HG02981 (cell line): ENCODE measurements at regions not wholly inside any gene's neighbourhood (a gene's known extent, or its start where the extent isn't known, plus 50 kb on each side); places are given as distances from the start of the nearest gene placed in this dataset.
"Not testable (repeated sequence)": the region's sequence is repeated elsewhere in the genome, so short reads cannot be mapped to it uniquely, and the experiment has no call there.

Experiments
- ATAC-seq: cut with Tn5 transposase; IDR thresholded peaks from one replicate; pipeline ENCODE4 v1.9.1; 2021; ENCODE audit warnings: mild to moderate bottlenecking, moderate library complexity; ENCODE audit not compliant: unreplicated experiment

DNA sequence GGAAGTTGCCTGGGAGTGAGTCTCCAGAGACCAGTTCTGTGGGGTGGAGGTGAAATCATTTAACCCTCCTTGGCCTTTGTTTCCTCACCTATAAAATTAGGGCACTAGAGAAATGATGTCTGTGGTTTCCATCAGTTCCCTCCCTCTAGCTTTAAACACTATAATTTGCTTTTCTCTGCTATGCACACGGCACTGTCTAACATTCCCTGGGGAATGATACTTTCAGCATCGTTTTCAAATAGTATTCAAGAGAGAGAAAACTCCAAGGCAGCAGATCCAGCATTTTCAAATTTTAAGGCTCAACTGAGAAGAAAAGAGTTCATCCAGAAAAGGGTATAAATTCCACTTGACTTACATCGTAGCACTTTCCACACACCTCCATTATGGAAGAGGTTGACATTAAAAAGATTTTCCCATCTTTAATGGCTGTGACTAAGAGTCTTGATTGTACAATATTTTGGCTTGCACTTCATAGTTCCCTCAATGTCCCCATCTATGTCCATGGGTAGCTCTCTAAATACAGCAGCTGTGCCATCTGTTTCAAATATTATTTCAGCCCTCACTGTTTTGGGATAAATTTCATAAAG, 137.7 kb upstream of the ZPLD1 start:
- no peak for ATAC-seq

- no peak for ATAC-seq
Measured at GRCh38 chr3:102299125-102299877, 135.5 kb upstream of the ZPLD1 start.

GRCh38 chr3:102301155-102301880, 133.5 kb upstream of the ZPLD1 start:
- no peak for ATAC-seq

DNA sequence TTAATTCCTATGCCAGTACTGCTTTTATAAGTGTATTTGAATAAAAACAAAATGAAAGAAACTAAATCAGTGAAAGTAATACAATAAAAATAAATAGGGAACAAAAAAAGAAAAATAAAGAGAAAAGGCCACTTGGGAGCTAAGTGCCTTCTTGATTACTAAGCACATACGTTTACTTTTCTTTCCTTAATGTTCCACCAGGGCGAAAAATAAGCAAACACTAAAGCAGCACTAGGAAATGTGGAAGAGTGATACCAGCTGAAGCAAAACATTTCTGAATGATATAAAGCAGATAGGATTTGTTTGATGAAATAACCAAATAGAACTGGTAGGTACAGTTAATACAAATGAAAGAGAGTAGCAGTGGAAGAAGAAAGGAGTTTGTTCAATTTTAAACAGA, 132.8 kb upstream of the ZPLD1 start:
- ATAC-seq = no peak

- ATAC-seq = no peak
Measured at GRCh38 chr3:102304550-102304949, 130.3 kb upstream of the ZPLD1 start.

- ATAC-seq = no peak
Measured at GRCh38 chr3:102307442-102307841, 127.4 kb upstream of the ZPLD1 start.

- ATAC-seq = no peak
Measured at GRCh38 chr3:102329066-102329465, 105.7 kb upstream of the ZPLD1 start.

DNA sequence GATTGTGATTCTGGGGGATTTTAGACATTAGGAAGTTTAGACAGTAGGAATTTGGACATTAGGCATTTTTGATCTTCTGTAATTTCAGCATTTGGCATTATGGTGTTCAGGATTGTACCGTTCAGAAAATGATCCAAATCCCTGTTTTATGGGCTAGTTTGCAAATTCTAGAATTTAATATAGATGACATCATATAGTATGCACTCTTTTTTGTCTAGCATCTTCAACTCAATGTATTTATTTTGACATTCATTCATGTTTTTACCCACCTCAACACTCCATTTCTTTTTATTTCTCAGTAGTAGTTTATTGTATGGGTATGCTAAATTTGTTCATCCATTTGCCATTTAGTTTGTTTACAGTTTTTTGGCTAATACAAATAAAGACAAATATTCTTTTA, 105.3 kb upstream of the ZPLD1 start:
- ATAC-seq = no peak

GRCh38 chr3:102332205-102332604, 102.6 kb upstream of the ZPLD1 start:
- no peak for ATAC-seq

- no peak for ATAC-seq
Measured at GRCh38 chr3:102332934-102333333, 101.9 kb upstream of the ZPLD1 start.

- no peak for ATAC-seq
Measured at GRCh38 chr3:102336130-102336529, 98.7 kb upstream of the ZPLD1 start.

DNA sequence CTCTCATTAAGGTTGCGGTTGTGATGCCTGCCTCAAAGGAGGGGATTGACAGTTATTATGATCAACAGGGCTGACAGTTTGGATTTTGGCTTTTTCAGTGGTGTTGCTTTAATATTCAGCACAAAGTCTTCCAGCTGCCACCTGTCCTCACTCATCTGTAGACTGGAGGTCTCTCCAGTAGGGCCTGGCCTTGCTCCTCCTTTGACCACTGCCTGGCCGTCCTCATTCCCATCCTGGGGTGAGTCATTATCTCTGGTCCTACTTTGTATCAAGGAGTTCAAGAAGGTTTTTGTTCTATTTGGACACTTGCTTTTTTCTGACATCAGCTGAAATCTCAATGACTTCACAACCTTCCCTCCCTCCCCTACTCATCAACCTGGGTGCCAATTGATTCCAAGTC, 95.1 kb upstream of the ZPLD1 start:
- no peak for ATAC-seq

GRCh38 chr3:102346897-102347296, 87.9 kb upstream of the ZPLD1 start:
- ATAC-seq = no peak

DNA sequence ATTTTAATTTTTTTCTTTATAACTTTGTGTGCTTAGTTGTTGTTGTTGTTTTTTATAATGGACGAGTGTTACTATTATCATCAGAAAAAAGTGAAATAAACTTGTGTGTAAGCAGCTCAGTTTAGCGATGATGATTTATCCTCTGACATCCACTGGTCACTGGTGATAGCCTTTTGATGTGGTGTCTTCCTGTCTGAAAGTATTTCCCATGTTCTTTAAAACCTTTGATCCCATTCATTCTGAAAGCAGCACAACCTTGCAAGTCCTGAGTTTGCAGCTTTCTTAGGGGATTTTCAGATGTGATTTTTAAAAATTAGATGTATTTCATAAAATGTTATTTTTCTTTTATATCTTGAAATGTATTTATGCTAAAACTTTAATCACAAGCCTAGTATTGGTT, 85.9 kb upstream of the ZPLD1 start:
- no peak for ATAC-seq

DNA sequence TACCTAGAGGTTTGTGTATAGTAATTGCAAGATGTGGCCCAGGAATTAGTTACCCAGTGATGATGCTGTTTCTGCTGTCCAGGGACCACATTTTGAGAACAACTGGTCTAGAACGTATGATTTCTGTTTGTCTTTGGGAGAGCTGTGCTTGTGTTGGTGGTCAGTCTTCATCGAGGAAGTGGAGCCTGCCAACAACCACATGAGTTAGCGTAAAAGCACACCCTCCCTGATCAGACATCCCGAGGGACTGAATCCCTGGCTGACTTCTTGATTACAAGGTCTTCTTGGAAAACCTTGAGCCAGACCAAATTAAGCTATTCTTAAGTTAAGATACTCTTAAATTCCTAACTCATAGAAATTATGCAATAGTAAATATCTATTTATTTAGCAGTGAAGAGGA, 81.7 kb upstream of the ZPLD1 start:
- ATAC-seq = no peak

DNA sequence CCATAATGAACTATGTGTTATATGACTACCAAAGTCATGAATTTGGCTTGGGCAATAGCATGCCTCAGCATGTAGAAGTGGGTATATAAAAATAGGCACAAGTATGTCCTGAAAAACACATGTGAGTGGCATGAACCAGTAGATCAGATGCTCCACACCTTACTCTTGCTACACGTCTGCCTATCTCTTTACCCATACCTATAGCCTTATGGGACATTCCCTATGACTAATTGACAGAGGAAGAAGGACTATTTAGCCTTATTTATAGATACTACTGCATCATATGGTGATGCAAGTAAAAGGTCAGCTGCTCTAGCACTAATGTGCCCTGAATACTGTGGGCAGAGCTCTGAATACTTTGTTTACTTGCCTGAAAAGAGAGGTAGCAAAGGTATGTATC, 81.0 kb upstream of the ZPLD1 start:
- no peak for ATAC-seq

DNA sequence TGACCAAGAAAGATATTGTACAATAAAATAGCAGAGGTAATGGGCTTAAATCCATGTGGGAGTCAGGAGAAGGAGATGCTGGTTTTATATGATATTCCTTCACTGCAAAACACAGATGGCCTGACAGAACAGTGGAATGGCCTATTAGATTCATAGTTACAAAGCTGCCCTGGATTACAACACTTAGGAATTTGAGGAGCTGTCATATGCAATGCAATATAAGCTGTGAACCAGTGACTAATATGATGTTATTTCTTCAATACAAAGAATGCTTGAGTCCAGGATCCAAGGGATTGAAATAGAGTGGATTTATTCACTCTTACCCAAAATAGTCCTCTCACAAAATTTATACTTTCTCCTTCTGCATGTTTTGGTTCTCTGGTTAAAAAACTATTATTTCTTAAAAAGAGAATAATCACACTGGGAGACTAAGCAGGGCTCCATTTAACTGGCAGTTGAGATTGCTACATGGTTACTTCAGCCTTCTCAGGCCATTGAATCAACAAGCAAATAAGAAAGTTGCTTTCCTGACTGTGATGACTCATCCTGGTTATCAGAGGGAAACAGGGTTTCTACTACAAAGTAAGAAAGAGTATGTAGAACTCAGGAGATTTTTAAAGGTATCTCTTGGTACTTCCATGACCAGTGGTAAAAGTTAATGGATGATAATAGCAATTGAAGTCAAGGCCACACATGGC, 79.8 kb upstream of the ZPLD1 start:
- no peak for ATAC-seq

GRCh38 chr3:102356506-102356905, 78.3 kb upstream of the ZPLD1 start:
- ATAC-seq = no peak

- not testable (repeated sequence) for ATAC-seq
Measured at GRCh38 chr3:102357313-102357712, 77.5 kb upstream of the ZPLD1 start.

GRCh38 chr3:102360183-102360860, 74.5 kb upstream of the ZPLD1 start:
- no peak for ATAC-seq

DNA sequence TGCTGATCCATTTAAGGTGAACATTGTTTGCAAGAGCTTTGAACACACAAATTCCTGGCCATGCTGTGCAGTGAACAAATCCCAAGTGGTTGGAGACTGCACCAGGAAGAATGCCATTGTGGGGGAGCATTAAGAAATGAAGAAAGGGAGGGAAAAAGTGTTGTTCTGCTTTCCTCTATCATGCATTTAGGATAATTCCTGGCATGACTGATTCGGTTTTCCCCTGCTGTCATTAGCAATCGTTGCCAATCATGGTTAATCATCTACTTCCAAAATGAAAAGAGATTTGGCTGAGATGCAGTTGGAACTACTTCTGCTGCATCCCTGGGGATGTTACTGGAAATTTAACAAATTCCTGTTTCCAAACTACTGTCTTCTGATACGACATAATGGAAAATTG, 73.7 kb upstream of the ZPLD1 start:
- ATAC-seq = no peak
